Neural cell (in vitro differentiated cells): ENCODE measurements at regions not wholly inside any gene's neighbourhood (a gene's known extent, or its start where the extent isn't known, plus 50 kb on each side); places are given as distances from the start of the nearest gene placed in this dataset.

Experiments
- H2AFZ ChIP-seq: fragments of 200-600, 300-800 bp; sonication (generic), shearing (Covaris generic); 2 replicates; pipeline ENCODE4 v1.6.0; 2014; ENCODE audit warnings: low read depth, mild to moderate bottlenecking, antibody characterized with exemption, low read length, moderate library complexity
- H3F3A ChIP-seq: fragments of 200-600 bp; shearing (Covaris generic); 2 replicates; pipeline ENCODE4 v1.6.1; 2016; ENCODE audit warnings: mild to moderate bottlenecking, moderate library complexity, mixed read lengths, antibody characterized with exemption, low read length; ENCODE audit not compliant: insufficient read depth, poor library complexity, severe bottlenecking
- H3K27ac ChIP-seq: fragments of 200-600, 300-800 bp; sonication (generic), shearing (Covaris generic); 2 replicates; pipeline ENCODE4 v1.5.1; 2014; ENCODE audit warnings: mild to moderate bottlenecking, low read length, moderate library complexity
- H3K27me3 ChIP-seq: fragments of 300-800, 200-600 bp; sonication (generic), shearing (Covaris generic); 2 replicates; pipeline ENCODE4 v1.6.0; 2014; ENCODE audit warnings: mild to moderate bottlenecking, low read depth, low read length, moderate library complexity; ENCODE audit not compliant: insufficient read depth
- H3K36me3 ChIP-seq: fragments of 300-800, 200-600 bp; sonication (generic), shearing (Covaris generic); 2 replicates; pipeline ENCODE4 v1.5.1; 2014; ENCODE audit warnings: mild to moderate bottlenecking, antibody characterized with exemption, low read length, moderate library complexity; ENCODE audit not compliant: insufficient read depth
- H3K4me2 ChIP-seq: fragments of 300-800, 200-600 bp; sonication (generic), shearing (Covaris generic); 2 replicates; pipeline ENCODE4 v1.6.0; 2014; ENCODE audit warnings: mild to moderate bottlenecking, low read length
- H3K4me3 ChIP-seq: fragments of 300-800, 200-600 bp; sonication (generic), shearing (Covaris generic); 2 replicates; pipeline ENCODE4 v1.5.1; 2014; ENCODE audit warnings: mild to moderate bottlenecking, low read length, moderate library complexity
- H3K79me2 ChIP-seq: fragments of 200-600 bp; shearing (Covaris generic); replicated peaks from 2 replicates; pipeline ENCODE4 v1.6.0; 2014; ENCODE audit warnings: mild to moderate bottlenecking, low read length, moderate library complexity; ENCODE audit not compliant: insufficient read depth
- H3K9ac ChIP-seq: fragments of 300-800, 200-600 bp; sonication (generic), shearing (Covaris generic); 2 replicates; pipeline ENCODE4 v1.6.1; 2016; ENCODE audit warnings: mild to moderate bottlenecking, low read length, mixed read lengths
- H3K9me2 ChIP-seq: fragments of 200-600 bp; shearing (Covaris generic); 2 replicates; pipeline ENCODE4 v1.6.1; 2016; ENCODE audit warnings: mild to moderate bottlenecking, low read length, mixed read lengths; ENCODE audit not compliant: insufficient read depth
- H3K9me3 ChIP-seq: fragments of 200-600, 300-800 bp; sonication (generic), shearing (Covaris generic); 2 replicates; pipeline ENCODE4 v1.6.1; 2016; ENCODE audit warnings: mild to moderate bottlenecking, mixed run types, low read length, moderate library complexity, mixed read lengths
- H4K20me1 ChIP-seq: fragments of 200-600 bp; shearing (Covaris generic); 2 replicates; pipeline ENCODE4 v1.6.1; 2016; ENCODE audit warnings: mild to moderate bottlenecking, mixed run types; ENCODE audit not compliant: insufficient read depth
- EP300 ChIP-seq: fragments of 450-650 bp; conservative IDR thresholded peaks from 2 replicates; pipeline ENCODE4 v1.6.1; 2014; ENCODE audit warnings: antibody characterized with exemption, mild to moderate bottlenecking, moderate library complexity; ENCODE audit not compliant: poor library complexity, severe bottlenecking
- EZH2 ChIP-seq: fragments of 200-600, 300-800 bp; shearing (Covaris generic), sonication (generic); IDR thresholded peaks from 2 replicates; pipeline ENCODE4 v1.6.1; 2014; ENCODE audit warnings: antibody characterized with exemption, low read length, borderline replicate concordance, mild to moderate bottlenecking; ENCODE audit not compliant: insufficient read depth, poor library complexity, severe bottlenecking
- MXI1 ChIP-seq: fragments of 450-650 bp; conservative IDR thresholded peaks from 2 replicates; pipeline ENCODE4 v1.6.1; 2014; ENCODE audit warnings: antibody characterized with exemption, mild to moderate bottlenecking; ENCODE audit not compliant: poor library complexity, severe bottlenecking
- POLR2AphosphoS5 ChIP-seq: IDR thresholded peaks from 2 replicates; pipeline ENCODE4 v1.6.1; 2012
- RAD21 ChIP-seq: fragments of 450-650 bp; conservative IDR thresholded peaks from 2 replicates; pipeline ENCODE4 v1.6.1; 2014; ENCODE audit warnings: antibody characterized with exemption, mild to moderate bottlenecking, moderate library complexity
- REST ChIP-seq: IDR thresholded peaks from 2 replicates; pipeline ENCODE4 v1.6.1; 2012; ENCODE audit warnings: borderline replicate concordance
- SMC3 ChIP-seq: fragments of 450-650 bp; conservative IDR thresholded peaks from 2 replicates; pipeline ENCODE4 v1.6.1; 2014; ENCODE audit warnings: antibody characterized with exemption, mild to moderate bottlenecking, moderate library complexity; ENCODE audit not compliant: poor library complexity
- TAF1 ChIP-seq: IDR thresholded peaks from 2 replicates; pipeline ENCODE4 v1.6.1; 2012; ENCODE audit warnings: low read depth
- TF ChIP-seq, protein P1 (sequence below): fragments of 450-650 bp; IDR thresholded peaks from 2 replicates; pipeline ENCODE4 v1.5.1; 2014; ENCODE audit warnings: antibody characterized with exemption, mild to moderate bottlenecking, moderate library complexity; ENCODE audit not compliant: poor library complexity, severe bottlenecking

GRCh38 chr14:65860956-65861611 lies 448.6 kb downstream of the FUT8 start:
- TF ChIP-seq, protein P1, sequence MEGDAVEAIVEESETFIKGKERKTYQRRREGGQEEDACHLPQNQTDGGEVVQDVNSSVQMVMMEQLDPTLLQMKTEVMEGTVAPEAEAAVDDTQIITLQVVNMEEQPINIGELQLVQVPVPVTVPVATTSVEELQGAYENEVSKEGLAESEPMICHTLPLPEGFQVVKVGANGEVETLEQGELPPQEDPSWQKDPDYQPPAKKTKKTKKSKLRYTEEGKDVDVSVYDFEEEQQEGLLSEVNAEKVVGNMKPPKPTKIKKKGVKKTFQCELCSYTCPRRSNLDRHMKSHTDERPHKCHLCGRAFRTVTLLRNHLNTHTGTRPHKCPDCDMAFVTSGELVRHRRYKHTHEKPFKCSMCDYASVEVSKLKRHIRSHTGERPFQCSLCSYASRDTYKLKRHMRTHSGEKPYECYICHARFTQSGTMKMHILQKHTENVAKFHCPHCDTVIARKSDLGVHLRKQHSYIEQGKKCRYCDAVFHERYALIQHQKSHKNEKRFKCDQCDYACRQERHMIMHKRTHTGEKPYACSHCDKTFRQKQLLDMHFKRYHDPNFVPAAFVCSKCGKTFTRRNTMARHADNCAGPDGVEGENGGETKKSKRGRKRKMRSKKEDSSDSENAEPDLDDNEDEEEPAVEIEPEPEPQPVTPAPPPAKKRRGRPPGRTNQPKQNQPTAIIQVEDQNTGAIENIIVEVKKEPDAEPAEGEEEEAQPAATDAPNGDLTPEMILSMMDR, result no peak
- TF ChIP-seq MXI1 (no peak), POLR2AphosphoS5 (no peak)
- Histone ChIP-seq H3F3A (no peaks in the 10 kb centered on the region), H3K4me2 (no peak overlapping the region), H3K36me3 (no peaks in the 10 kb centered on the region), H3K4me3 (no peak overlapping the region), H3K9me2 (no peaks in the 10 kb centered on the region), H4K20me1 (no peaks in the 10 kb centered on the region), H2AFZ (no peak overlapping the region), H3K79me2 (no peaks in the 10 kb centered on the region), H3K9me3 (no peaks in the 10 kb centered on the region), H3K9ac (no peak overlapping the region), H3K27ac (no peak overlapping the region), H3K27me3 (no peaks in the 10 kb centered on the region)

DNA sequence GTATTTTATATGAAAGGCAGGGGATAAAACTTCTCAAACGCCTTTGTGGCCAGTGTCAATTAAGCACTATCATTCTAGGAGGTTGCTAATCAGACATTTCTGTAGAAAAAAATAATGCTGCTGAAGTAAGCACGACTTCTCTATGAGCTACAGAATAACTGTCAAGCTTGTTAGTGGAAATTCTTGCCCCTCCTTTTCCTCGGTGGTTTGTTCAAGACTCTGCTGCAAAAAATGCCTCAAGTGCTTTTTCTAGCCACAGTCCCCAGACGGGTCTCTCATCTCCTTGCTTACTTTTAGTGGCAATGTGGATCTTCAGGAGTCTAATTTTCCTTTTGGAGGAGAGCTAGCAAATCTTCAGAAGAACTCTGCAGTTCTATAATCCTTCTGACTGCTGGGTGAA lies 452.0 kb downstream of the FUT8 start:
- no peaks in the 10 kb centered on the region for H3K79me2 ChIP-seq

More for the DNA sequence above, 452.0 kb downstream of the FUT8 start:
- H2AFZ ChIP-seq, result no peak overlapping the region
- H3K27ac ChIP-seq, result no peak overlapping the region
- no peaks in the 10 kb centered on the region for H3K36me3 ChIP-seq
- H4K20me1 ChIP-seq, result no peaks in the 10 kb centered on the region
- no peak overlapping the region for H3K4me2 ChIP-seq
- H3K9ac ChIP-seq, result no peak overlapping the region
- H3K27me3 ChIP-seq, result no peaks in the 10 kb centered on the region
- H3K9me2 ChIP-seq, result no peaks in the 10 kb centered on the region
- H3K4me3 ChIP-seq, result no peak overlapping the region
- H3K9me3 ChIP-seq, result no peaks in the 10 kb centered on the region
- TF ChIP-seq EZH2, result no peak
- no peak for TF ChIP-seq SMC3
- no peak for TF ChIP-seq POLR2AphosphoS5
- no peak for TF ChIP-seq MXI1
- TF ChIP-seq RAD21, result no peak
- no peak for TF ChIP-seq REST
- TF ChIP-seq EP300, result no peak
- TF ChIP-seq, protein P1, result no peak
- TF ChIP-seq TAF1, result no peak
- H3F3A ChIP-seq, result no peaks in the 10 kb centered on the region
